SK-N-SH (cell line): ENCODE measurements at regions not wholly inside any gene's neighbourhood (a gene's known extent, or its start where the extent isn't known, plus 50 kb on each side); places are given as distances from the start of the nearest gene placed in this dataset.

Source experiments
- CTCF ChIP-seq: fragments of 200-600 bp; sonication (generic); IDR thresholded peaks from 2 replicates; pipeline ENCODE4 v1.6.1; 2017; ENCODE audit warnings: antibody characterized with exemption, mild to moderate bottlenecking, moderate library complexity
- FOSL2 ChIP-seq: IDR thresholded peaks from 2 replicates; pipeline ENCODE4 v1.4.0; 2012; ENCODE audit warnings: low read depth, mild to moderate bottlenecking, moderate library complexity, borderline replicate concordance
- RFX5 ChIP-seq: IDR thresholded peaks from 2 replicates; pipeline ENCODE4 v1.6.1; 2012; ENCODE audit warnings: mild to moderate bottlenecking, improper control_type of control experiment, low read length
- RXRA ChIP-seq: IDR thresholded peaks from 2 replicates; pipeline ENCODE4 v1.4.0; 2012; ENCODE audit warnings: low read depth, mild to moderate bottlenecking, borderline replicate concordance
- USF2 ChIP-seq: fragments of 150-350 bp; IDR thresholded peaks from 2 replicates; pipeline ENCODE4 v1.6.1; 2017; ENCODE audit warnings: antibody characterized with exemption, low read length, low read depth, borderline replicate concordance

GRCh38 chr1:239307886-239308285, 78.5 kb upstream of the CHRM3 start:
- TF ChIP-seq RXRA (no peak), CTCF (no peak), USF2 (no peak), RFX5 (no peak), FOSL2 (no peak)
